ENCODE measurements at regions not wholly inside any gene's neighbourhood (a gene's known extent, or its start where the extent isn't known, plus 50 kb on each side); places are given as distances from the start of the nearest gene placed in this dataset.
"Not testable (repeated sequence)": the region's sequence is repeated elsewhere in the genome, so short reads cannot be mapped to it uniquely, and the experiment has no call there.

GRCh38 chr11:71767016-71767415, 66.0 kb upstream of the DEFB108B start:
- peaks cover 24% of the 10 kb centered on the region for H3K4me1 Mint-ChIP-seq
- not testable (repeated sequence) for H3K27ac Mint-ChIP-seq; H3K9me2 ChIP-seq (ENCODE audit: insufficient read depth); H3K27ac ChIP-seq (ENCODE audit: low read depth); H3F3A ChIP-seq (replicated peaks; ENCODE audit: low read depth); H3K27me3 Mint-ChIP-seq (ENCODE audit: insufficient read depth, low read depth, poor library complexity); DNase-seq (ENCODE audit: low spot score); H3K4me3 Mint-ChIP-seq; H3K9me3 Mint-ChIP-seq; H3K36me3 ChIP-seq (ENCODE audit: insufficient read depth); H3K27me3 ChIP-seq (ENCODE audit: insufficient read depth); H3K36me3 Mint-ChIP-seq (ENCODE audit: low read depth); H2AFZ ChIP-seq; ATAC-seq; H3K4me3 ChIP-seq; H3K79me2 ChIP-seq (replicated peaks; ENCODE audit: insufficient read depth); H4K20me1 ChIP-seq (replicated peaks; ENCODE audit: insufficient read depth); H3K4me2 ChIP-seq
- peaks cover 19% of the 10 kb centered on the region for H3K4me1 ChIP-seq (ENCODE audit: insufficient read depth)

GRCh38 chr11:71772193-71772592, 60.8 kb upstream of the DEFB108B start:
- H3K27me3 ChIP-seq (ENCODE audit: insufficient read depth); H3K4me1 Mint-ChIP-seq; H4K20me1 ChIP-seq (replicated peaks; ENCODE audit: insufficient read depth); H3K27me3 Mint-ChIP-seq (ENCODE audit: insufficient read depth, low read depth, poor library complexity); DNase-seq (ENCODE audit: low spot score); H3K4me3 Mint-ChIP-seq; H3K4me2 ChIP-seq; H3K27ac Mint-ChIP-seq; H3K4me1 ChIP-seq (ENCODE audit: insufficient read depth); ATAC-seq; H3K9me3 Mint-ChIP-seq; H3K27ac ChIP-seq (ENCODE audit: low read depth); H3K9me2 ChIP-seq (ENCODE audit: insufficient read depth); H3K36me3 ChIP-seq (ENCODE audit: insufficient read depth); H2AFZ ChIP-seq; H3K4me3 ChIP-seq; H3F3A ChIP-seq (replicated peaks; ENCODE audit: low read depth); H3K36me3 Mint-ChIP-seq (ENCODE audit: low read depth); H3K79me2 ChIP-seq (replicated peaks; ENCODE audit: insufficient read depth): not testable (repeated sequence)

GRCh38 chr11:71774603-71775222, 58.3 kb upstream of the DEFB108B start:
- H2AFZ ChIP-seq: no peak overlapping the region
- H3K4me2 ChIP-seq: no peak overlapping the region
- no peaks in the 10 kb centered on the region for H3K4me1 Mint-ChIP-seq
- H3K27me3 ChIP-seq (ENCODE audit: insufficient read depth): no peaks in the 10 kb centered on the region
- H3K36me3 Mint-ChIP-seq (ENCODE audit: low read depth): no peaks in the 10 kb centered on the region
- no peaks in the 10 kb centered on the region for H3K4me1 ChIP-seq (ENCODE audit: insufficient read depth)
- no peak overlapping the region for H3K27ac ChIP-seq (ENCODE audit: low read depth)
- no peaks in the 10 kb centered on the region for H3K79me2 ChIP-seq (replicated peaks; ENCODE audit: insufficient read depth)
- H3K4me3 Mint-ChIP-seq: no peak overlapping the region
- no peaks in the 10 kb centered on the region for H3F3A ChIP-seq (replicated peaks; ENCODE audit: low read depth)
- no peaks in the 10 kb centered on the region for H3K36me3 ChIP-seq (ENCODE audit: insufficient read depth)
- H3K27me3 Mint-ChIP-seq (ENCODE audit: insufficient read depth, low read depth, poor library complexity): no peaks in the 10 kb centered on the region
- H3K9me3 Mint-ChIP-seq: no peaks in the 10 kb centered on the region
- DNase-seq (ENCODE audit: low spot score) (no peak), ATAC-seq (no peak)
- no peak overlapping the region for H3K4me3 ChIP-seq
- no peaks in the 10 kb centered on the region for H4K20me1 ChIP-seq (replicated peaks; ENCODE audit: insufficient read depth)
- no peak overlapping the region for H3K27ac Mint-ChIP-seq
- no peaks in the 10 kb centered on the region for H3K9me2 ChIP-seq (ENCODE audit: insufficient read depth)
- TF ChIP-seq ZNF331 (CRISPR knock-in tag; IDR thresholded peaks at IDR 0.05; ENCODE audit: low read depth) (no peak), EZH2phosphoT487 (IDR thresholded peaks at IDR 0.05; ENCODE audit: unreplicated experiment) (no peak), ZNF114 (CRISPR knock-in tag; IDR thresholded peaks at IDR 0.05) (no peak), ZNF462 (CRISPR knock-in tag; IDR thresholded peaks at IDR 0.05) (no peak), POLR2AphosphoS5 (IDR thresholded peaks at IDR 0.05; ENCODE audit: low read depth) (no peak), ETS1 (IDR thresholded peaks at IDR 0.05) (no peak), STAT1 (IDR thresholded peaks at IDR 0.05; ENCODE audit: unreplicated experiment) (no peak), CTCF (conservative IDR thresholded peaks at IDR 0.05; ENCODE audit: low read depth in 2 of 2) (no peak), JUNB (IDR thresholded peaks at IDR 0.05; ENCODE audit: unreplicated experiment) (no peak)

All from GM23338 (cell line).